HG02870 (cell line): ENCODE measurements at regions not wholly inside any gene's neighbourhood (a gene's known extent, or its start where the extent isn't known, plus 50 kb on each side); places are given as distances from the start of the nearest gene placed in this dataset.
"Not testable (repeated sequence)": the region's sequence is repeated elsewhere in the genome, so short reads cannot be mapped to it uniquely, and the experiment has no call there.

Experiments
- ATAC-seq: cut with Tn5 transposase; IDR thresholded peaks from one replicate; pipeline ENCODE4 v1.9.1; 2021; ENCODE audit warnings: mild to moderate bottlenecking, moderate library complexity; ENCODE audit not compliant: unreplicated experiment

DNA sequence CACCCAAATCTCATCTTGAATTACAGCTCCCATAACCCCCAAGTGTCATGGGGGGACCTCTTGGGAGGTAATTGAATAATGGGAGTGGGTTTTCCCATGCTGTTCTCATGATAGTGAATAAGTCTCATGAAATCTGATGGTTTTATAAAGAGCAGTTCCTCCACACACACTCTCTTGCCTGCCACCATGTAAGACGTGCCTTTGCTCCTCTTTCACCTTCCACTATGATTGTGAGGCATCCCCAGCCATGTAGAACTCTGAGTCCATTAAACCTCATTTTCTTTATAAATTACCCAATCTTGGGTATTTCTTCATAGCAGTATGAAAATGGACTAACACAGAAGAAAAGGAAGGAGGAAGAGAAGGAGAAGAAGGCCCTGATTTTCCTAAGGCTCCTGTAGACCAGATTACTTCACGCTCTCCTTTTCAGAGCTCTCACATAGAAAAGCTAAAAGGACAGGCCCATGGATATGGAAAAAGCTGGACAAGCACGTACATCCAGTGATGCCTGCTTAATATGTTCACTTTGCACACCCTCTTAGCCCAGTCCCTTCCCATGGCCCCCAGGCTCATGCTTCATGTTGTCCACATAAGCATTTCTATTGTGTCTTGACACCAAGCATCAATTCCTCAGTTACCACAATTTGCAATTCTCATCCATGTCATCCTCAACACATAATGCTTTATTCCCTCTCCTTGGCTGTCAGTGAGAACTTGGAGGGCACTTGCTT is 354.8 kb downstream of the CD83 start:
- no peak for ATAC-seq

DNA sequence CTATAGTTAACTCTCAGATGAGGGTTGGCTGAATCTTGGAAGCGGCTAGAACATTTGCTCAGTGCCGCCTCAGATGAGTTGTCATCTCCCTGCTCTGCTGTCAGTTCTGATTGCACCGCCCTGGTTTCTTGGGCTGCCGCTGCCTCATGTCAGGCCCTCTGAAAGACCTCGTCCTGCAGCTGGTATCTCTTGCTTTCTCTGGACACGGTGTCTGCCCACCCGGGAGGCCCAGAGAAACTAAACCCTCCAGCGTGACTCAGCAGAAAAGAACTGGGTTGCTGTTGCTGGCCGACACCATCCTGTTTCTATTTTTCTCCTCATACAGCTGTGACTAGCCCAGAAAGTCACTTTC is 355.4 kb downstream of the CD83 start:
- no peak for ATAC-seq

- ATAC-seq = no peak
Measured at GRCh38 chr6:14474816-14475215, 357.2 kb downstream of the CD83 start.

DNA sequence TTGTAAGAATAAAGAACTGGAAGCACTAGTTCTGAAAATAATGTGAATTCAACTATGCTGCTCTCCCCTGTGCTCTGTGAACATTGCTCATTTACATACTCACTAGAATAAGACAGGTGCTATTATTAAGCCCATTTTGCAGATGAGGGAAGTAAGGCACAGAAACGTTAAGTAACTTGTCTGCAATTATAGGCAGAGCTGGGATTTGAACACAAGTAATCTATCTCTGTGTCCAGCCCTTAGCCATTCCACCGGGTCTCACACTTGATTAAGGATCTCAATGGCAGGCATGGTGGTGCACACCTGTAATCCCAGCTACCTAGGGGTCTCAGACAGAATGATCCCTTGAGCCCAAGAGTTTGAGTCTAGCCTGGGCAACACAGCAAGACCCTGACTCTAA is 357.7 kb downstream of the CD83 start:
- ATAC-seq = no peak

GRCh38 chr6:14476793-14477531 is 359.4 kb downstream of the CD83 start:
- no peak for ATAC-seq

GRCh38 chr6:14477559-14477958 is 360.0 kb downstream of the CD83 start:
- no peak for ATAC-seq

DNA sequence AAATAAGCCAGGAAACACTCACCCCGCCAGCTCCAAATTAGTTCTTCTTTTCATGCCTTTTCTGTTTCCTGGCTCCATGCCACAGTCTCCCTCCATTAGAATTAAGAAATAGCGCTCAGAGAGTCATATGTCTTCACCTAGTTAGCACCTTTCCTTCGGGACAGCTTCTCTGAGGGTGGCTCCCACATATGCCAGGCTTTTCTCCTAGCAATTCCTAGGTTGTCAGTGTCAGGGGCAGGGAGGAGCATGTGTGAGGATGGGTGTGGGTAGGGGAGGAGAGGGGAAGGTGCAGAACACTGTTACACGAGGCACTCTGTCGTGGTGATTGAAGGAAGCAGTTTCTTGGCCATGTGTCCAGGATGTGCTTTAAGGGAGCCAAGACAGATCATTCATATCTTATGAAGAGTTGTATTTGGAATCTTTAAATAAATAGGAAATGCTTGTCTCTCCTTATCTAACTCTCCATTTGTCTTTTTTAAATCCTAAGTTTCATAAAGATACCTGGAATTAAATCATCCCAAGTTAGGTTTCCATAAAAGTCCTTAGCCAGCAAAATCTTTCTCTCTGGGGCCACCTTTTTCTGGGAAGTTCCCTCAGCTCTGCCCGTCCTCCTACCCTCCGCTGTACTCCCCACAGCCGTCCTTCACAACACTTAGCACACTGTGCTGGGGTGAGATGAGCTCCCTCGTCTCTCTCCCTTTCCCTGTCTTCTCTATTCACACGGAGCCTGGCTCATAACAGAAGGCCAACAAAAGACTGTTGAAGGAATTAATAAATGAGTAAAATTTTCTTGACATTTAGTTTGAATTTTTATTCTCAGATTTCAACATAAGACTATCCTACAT is 361.0 kb downstream of the CD83 start:
- no peak for ATAC-seq

- ATAC-seq = not testable (repeated sequence)
Measured at GRCh38 chr6:14481946-14482345, 364.4 kb downstream of the CD83 start.

DNA sequence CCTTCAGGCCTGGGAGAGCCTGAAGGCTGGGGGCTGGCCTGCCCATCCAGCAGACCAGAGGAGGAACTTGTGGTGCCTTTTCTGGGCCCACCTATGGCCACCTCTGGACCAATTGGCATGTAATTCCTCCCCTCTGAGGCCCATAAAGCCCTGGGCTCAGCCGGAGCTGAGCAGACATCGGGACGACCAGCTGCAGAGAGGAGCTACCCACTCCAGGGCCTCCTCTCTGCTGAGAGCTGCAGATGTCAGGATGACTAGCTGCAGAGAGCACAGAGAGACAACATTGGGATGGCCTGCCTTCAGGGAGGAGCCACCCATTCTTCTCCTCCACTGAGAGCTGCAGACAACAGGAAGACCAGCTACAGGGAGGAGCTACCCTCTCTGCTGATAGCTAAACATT is 370.1 kb downstream of the CD83 start:
- ATAC-seq = no peak

GRCh38 chr6:14488180-14488579 is 370.6 kb downstream of the CD83 start:
- ATAC-seq = no peak

DNA sequence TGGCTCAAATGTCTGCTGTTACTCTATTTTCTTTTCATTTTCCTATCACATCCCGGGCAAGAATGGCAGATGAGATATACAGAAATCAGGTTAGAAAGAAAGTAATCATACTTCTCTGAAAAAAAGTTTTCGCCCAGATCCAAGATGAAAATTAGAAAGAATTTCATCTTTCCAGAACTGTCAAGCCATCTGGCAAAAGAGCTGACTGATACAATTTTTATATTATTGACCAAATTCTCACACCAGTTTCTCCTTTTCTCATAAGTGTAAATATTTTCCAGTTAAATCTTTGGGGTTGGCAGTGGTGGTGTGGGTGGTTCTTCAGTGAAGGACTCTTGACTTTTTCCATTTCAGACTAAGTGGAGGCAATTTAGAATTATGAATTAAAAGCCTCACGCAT is 371.9 kb downstream of the CD83 start:
- ATAC-seq = no peak

DNA sequence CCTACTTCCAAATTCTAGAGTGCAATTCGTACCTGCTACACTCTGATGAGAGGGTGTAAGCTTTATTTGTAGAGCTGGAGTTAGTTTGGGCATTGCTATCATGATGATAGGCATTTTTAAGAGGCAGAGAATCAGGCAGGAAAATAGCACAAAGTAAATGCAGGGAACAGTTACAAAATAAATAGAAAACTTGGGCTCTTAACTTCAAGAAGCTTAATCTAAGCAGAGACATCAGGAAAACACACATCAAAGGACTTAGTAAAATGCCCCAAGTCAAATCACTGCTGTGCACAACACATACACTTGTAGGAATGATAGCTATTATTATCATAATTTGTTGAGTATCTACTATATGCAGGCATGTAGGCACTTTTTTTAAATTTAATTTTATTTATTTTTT is 381.2 kb downstream of the CD83 start:
- ATAC-seq = no peak

- no peak for ATAC-seq
Measured at GRCh38 chr6:14499309-14499708, 381.7 kb downstream of the CD83 start.

GRCh38 chr6:14499841-14500240 is 382.3 kb downstream of the CD83 start:
- ATAC-seq = no peak

GRCh38 chr6:14500809-14501208 is 383.2 kb downstream of the CD83 start:
- ATAC-seq = no peak

- ATAC-seq = no peak
Measured at GRCh38 chr6:14501240-14501639, 383.7 kb downstream of the CD83 start.

- no peak for ATAC-seq
Measured at GRCh38 chr6:14501914-14502313, 384.3 kb downstream of the CD83 start.

- no peak for ATAC-seq
Measured at GRCh38 chr6:14502551-14502950, 385.0 kb downstream of the CD83 start.

DNA sequence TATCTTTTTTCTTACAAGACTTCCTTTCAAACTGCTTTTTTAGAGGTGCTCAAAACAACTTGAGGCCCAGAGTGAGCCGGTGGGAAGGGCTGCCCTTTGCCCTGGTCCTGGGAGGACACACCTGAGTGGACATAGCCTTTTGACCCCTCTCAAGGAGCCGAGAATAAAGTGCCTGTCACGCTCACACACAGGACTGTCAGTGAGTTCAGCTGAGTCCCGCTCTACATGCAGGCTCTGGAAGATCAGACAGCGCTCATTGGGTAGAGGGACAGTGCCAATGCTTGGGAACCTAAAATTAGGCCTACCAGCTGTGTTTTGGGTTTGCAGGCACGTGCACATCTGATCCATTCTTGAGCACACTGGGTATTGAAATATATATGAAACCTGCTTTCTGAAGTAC is 387.8 kb downstream of the CD83 start:
- no peak for ATAC-seq

DNA sequence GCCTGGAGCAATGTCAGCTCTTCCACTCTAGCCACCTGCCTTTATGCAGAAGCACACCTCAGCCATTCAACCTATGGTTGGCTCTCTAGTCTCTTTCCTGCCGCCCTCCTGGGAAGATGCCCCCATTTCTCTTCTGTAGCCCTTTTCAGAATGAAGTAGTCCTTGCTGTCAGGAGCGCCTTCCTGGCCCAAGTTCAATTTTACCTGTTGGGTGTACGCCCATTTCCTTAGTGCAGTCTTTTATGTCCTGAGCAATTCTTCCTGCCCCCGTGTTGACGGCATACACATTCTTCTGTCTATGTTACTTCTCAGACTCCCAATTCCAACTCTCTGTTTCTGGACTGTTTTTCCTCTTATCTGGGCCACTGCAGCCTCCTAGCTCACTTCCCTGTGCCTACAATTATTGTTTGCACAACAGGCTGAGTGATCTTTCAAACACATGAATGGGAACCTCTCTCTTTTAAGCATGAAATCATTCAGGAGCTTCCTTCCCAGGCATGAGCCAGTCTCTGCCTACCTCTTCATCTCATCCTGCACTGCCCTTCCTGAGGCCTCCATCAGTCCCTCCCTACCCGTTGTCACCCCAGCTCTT is 389.2 kb downstream of the CD83 start:
- no peak for ATAC-seq

DNA sequence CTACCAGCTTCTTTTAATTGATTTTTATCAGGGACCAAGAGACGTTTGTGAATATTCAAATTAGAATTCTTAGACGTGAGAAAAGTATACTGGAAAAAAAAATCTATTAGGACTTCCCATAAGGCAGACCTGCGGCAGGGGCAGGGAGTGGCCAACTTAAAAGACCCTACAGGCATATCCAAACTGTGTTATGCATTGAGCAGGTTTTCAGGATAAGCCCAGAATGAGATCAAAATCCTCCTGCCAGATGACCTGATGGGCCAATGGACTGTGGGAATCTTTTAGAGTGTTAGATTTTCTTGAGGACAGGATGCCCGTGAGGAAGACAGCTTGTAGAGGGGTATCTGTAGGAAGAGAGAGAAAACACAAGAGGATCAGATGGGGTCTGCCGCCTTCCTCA is 391.5 kb downstream of the CD83 start:
- no peak for ATAC-seq
